Lower leg skin (tissue), 4 donors: ENCODE measurements at regions not wholly inside any gene's neighbourhood (a gene's known extent, or its start where the extent isn't known, plus 50 kb on each side); places are given as distances from the start of the nearest gene placed in this dataset.

Experiments used
- DNase-seq, 2 donors: peaks; one replicate each; pipeline ENCODE4 v3.0.0-alpha.2; 2019; ENCODE audit warnings: low spot score in 2 of 2
- H3K4me3 ChIP-seq: fragments of 200-600 bp; sonication (generic); 2 replicates; pipeline ENCODE4 v1.5.1; 2017; ENCODE audit warnings: mild to moderate bottlenecking, low read depth; ENCODE audit not compliant: poor library complexity, severe bottlenecking
- POLR2A ChIP-seq, 2 donors: fragments of 450-650 bp; IDR thresholded peaks; one replicate each; pipeline ENCODE4 v1.6.1; 2016 to 2017; ENCODE audit warnings: antibody characterized with exemption in 2 of 2, mild to moderate bottlenecking in 1 of 2, moderate library complexity in 1 of 2
- WGBS, 2 donors: methylation state at CpG; one replicate each; pipeline ENCODE4 v1.1.5; 2018; 5-methylcytosine and 5-hydroxymethylcytosine counted together
- intact Hi-C: fragments of 100-400 bp; cut with DNase I; formaldehyde crosslinking; loops from one replicate; pipeline ENCODE4 v1.15.0; 2023; ENCODE audit warnings: low total_unique reads
- TF ChIP-seq, protein P1 (sequence below), 3 donors: fragments of 450-650 bp; IDR thresholded peaks; one replicate each; pipeline ENCODE4 v1.5.1; 2016; ENCODE audit warnings: antibody characterized with exemption in 3 of 3, mild to moderate bottlenecking in 3 of 3, moderate library complexity in 2 of 3

GRCh38 chr15:96246057-96246456 lies 84.4 kb upstream of the NR2F2 start:
- WGBS, 2 donors: 88 to 92% methylated on average over 4 of the region's 4 CpGs
- intact Hi-C loops: no loop called here
- no peak overlapping the region for H3K4me3 ChIP-seq
- TF ChIP-seq, protein P1, sequence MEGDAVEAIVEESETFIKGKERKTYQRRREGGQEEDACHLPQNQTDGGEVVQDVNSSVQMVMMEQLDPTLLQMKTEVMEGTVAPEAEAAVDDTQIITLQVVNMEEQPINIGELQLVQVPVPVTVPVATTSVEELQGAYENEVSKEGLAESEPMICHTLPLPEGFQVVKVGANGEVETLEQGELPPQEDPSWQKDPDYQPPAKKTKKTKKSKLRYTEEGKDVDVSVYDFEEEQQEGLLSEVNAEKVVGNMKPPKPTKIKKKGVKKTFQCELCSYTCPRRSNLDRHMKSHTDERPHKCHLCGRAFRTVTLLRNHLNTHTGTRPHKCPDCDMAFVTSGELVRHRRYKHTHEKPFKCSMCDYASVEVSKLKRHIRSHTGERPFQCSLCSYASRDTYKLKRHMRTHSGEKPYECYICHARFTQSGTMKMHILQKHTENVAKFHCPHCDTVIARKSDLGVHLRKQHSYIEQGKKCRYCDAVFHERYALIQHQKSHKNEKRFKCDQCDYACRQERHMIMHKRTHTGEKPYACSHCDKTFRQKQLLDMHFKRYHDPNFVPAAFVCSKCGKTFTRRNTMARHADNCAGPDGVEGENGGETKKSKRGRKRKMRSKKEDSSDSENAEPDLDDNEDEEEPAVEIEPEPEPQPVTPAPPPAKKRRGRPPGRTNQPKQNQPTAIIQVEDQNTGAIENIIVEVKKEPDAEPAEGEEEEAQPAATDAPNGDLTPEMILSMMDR (IDR thresholded peaks at IDR 0.05): no peak
- no peak for TF ChIP-seq POLR2A (IDR thresholded peaks at IDR 0.05)
- no peak for DNase-seq

DNA sequence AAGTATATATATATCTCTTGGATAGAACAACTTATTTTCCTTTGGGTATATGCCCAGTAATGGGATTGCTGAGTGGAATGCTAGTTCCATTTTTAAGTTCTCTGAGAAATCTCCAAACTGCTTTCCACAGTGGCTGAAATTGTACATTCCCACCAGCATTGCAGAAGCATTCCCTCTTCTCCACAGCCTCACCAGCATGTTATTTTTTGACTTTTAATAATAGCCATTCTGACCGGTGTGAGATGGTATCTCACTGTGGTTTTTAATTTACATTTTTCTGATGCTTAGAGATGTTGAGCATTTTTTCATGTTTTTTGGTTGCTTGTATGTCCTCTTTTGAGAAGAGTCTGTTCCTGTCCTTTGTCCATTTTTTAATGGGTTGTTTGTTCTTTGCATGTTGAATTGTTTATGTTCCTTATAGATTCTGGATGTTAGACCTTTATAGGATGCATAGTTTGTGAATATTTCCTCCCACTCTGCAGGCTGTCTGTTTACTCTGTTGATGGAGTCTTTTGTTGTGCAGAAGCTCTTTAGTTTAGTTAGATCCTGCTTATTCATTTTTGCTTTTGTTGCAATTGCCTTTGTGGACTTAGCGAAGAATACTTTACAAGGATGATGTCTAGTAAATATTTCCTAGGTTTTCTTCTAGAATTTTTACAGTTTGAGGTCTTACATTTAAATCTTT lies 82.7 kb upstream of the NR2F2 start:
- no peak overlapping the region for H3K4me3 ChIP-seq
- WGBS, 2 donors: 92 to 93% methylated on average over 2 of the region's 2 CpGs

DNA sequence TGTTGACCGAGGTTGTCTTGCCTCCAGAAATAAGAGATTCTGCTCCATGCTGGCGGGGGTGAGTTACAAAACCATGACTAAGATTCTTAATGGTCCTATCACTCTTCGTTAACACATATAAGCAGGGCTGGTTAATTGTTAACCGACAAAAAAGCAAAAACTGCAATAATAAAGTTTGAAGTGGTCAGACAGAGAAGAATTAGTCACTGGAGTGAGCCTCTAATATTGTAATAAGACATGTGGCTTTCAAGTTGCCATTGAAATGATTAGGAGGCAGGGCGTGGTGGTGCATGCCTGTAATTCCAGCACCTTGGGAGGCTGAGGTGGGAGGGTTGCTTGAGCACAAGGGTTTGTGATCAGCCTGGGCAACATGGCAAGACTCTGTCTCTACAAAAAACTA lies 78.4 kb upstream of the NR2F2 start:
- 95% methylated on average over 5 of the region's 5 CpGs for whole genome bisulfite sequencing, 2 donors
- no peak for TF ChIP-seq POLR2A (IDR thresholded peaks at IDR 0.05)
- TF ChIP-seq, protein P1 (IDR thresholded peaks at IDR 0.05): no peak
- DNase-seq: no peak
- intact Hi-C loops: no loop called here
- H3K4me3 ChIP-seq: no peak overlapping the region

More for the DNA sequence above, 82.7 kb upstream of the NR2F2 start:
- DNase-seq: no peak
- intact Hi-C loops: no loop called here
- TF ChIP-seq, protein P1 (IDR thresholded peaks at IDR 0.05): no peak
- no peak for TF ChIP-seq POLR2A (IDR thresholded peaks at IDR 0.05)

GRCh38 chr15:96253006-96253747 lies 77.3 kb upstream of the NR2F2 start:
- 71 to 73% methylated on average over 7 of the region's 7 CpGs for WGBS, 2 donors

GRCh38 chr15:96254173-96254572 lies 76.3 kb upstream of the NR2F2 start:
- 72 to 76% methylated on average over 6 of the region's 6 CpGs for WGBS, 2 donors
- TF ChIP-seq POLR2A (IDR thresholded peaks at IDR 0.05): no peak
- TF ChIP-seq, protein P1 (IDR thresholded peaks at IDR 0.05): no peak
- H3K4me3 ChIP-seq: no peak overlapping the region
- DNase-seq: no peak
- intact Hi-C loops: no loop called here

More at GRCh38 chr15:96253006-96253747, 77.3 kb upstream of the NR2F2 start:
- DNase-seq: no peak
- no peak for TF ChIP-seq POLR2A (IDR thresholded peaks at IDR 0.05)
- TF ChIP-seq, protein P1 (IDR thresholded peaks at IDR 0.05): no peak
- intact Hi-C loops: no loop called here
- H3K4me3 ChIP-seq: no peak overlapping the region
